ENCODE measurements at regions not wholly inside any gene's neighbourhood (a gene's known extent, or its start where the extent isn't known, plus 50 kb on each side); places are given as distances from the start of the nearest gene placed in this dataset.

DNA sequence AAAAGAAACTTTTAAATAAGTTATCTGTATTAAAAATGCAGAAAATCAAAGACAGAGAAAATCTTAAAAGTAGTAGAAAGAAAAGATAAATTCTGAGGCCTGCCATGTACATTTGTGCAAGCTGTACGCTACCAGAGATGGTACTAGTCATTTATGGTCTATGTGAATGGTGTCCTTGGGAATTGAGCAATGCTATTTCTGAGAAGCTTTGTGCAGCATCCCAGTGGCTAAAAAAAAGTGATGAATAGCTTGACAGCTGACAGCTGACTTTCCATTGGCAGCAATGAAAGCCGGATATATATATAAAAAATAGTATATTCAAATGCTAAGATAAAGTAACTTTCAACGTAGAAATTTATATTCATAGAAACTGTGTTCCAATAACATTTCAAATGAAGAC lies 58.8 kb upstream of the KCTD3 start:
- Histone ChIP-seq H3K4me1 (ENCODE audit: insufficient read depth, low read length, poor library complexity, severe bottlenecking) (no peaks in the 10 kb centered on the region), H3K9me3 (ENCODE audit: low read length) (no peaks in the 10 kb centered on the region), H3K4me3 (ENCODE audit: low read depth, low read length, poor library complexity, severe bottlenecking) (no peak overlapping the region), H3K27ac (ENCODE audit: low read depth, low read length, poor library complexity, severe bottlenecking) (no peak overlapping the region), H3K36me3 (ENCODE audit: insufficient read depth, low read length) (no peaks in the 10 kb centered on the region), H2AFZ (ENCODE audit: low read length) (no peak overlapping the region), H3K4me2 (ENCODE audit: low read length) (no peak overlapping the region), H3K9me2 (ENCODE audit: insufficient read depth, low read length) (no peaks in the 10 kb centered on the region), H3K79me2 (ENCODE audit: insufficient read depth, low read depth, low read length) (no peaks in the 10 kb centered on the region), H4K20me1 (ENCODE audit: insufficient read depth, low read length) (no peaks in the 10 kb centered on the region)
- intact Hi-C loops (cut with micrococcal nuclease; ENCODE audit: unreplicated experiment), result no loop called here
- ChIA-PET POLR2A (no interaction called here), CTCF (ENCODE audit: unreplicated experiment) (no interaction called here)
- no peak for TF ChIP-seq EZH2phosphoT487 (IDR thresholded peaks at IDR 0.05; ENCODE audit: borderline replicate concordance, low read depth, low read length)
- TF ChIP-seq CTCF (conservative IDR thresholded peaks at IDR 0.05; ENCODE audit: low read length), result no peak
- no TSS peak for BruUV-seq (replicated peaks)
- no peak for DNase-seq (ENCODE audit: low spot score)

Measured in OCI-LY7 (cell line).